ENCODE measurements at regions not wholly inside any gene's neighbourhood (a gene's known extent, or its start where the extent isn't known, plus 50 kb on each side); places are given as distances from the start of the nearest gene placed in this dataset.

DNA sequence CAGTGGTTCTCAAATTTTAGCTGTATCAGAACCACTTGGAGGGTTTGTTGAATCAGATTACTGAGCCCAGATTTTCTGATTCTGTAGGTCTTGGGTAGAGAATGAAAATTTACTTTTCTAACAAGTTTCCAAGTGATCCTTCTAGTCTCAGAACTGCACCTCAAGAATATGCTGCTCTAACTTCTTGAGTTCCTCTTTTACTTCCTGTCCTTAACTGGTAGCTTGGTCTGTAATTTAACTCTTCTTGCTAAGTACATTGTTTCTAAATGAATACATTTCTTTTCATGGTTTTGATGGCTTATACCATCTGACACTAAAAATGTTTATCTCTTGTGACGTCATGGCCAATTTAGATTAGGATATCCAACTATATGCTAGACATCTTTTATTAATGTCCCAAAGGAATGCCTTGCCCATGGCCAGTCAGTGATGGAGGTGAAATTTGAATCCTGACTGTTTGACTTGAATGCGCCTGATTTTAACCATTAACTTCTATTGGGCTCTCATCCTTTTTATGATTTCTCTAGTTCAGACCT, 262.6 kb upstream of the NAALADL2 start:
- TF ChIP-seq, protein P1, sequence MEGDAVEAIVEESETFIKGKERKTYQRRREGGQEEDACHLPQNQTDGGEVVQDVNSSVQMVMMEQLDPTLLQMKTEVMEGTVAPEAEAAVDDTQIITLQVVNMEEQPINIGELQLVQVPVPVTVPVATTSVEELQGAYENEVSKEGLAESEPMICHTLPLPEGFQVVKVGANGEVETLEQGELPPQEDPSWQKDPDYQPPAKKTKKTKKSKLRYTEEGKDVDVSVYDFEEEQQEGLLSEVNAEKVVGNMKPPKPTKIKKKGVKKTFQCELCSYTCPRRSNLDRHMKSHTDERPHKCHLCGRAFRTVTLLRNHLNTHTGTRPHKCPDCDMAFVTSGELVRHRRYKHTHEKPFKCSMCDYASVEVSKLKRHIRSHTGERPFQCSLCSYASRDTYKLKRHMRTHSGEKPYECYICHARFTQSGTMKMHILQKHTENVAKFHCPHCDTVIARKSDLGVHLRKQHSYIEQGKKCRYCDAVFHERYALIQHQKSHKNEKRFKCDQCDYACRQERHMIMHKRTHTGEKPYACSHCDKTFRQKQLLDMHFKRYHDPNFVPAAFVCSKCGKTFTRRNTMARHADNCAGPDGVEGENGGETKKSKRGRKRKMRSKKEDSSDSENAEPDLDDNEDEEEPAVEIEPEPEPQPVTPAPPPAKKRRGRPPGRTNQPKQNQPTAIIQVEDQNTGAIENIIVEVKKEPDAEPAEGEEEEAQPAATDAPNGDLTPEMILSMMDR (tag by site-specific recombination; IDR thresholded peaks at IDR 0.05) = no peak
- TF ChIP-seq, protein P2, sequence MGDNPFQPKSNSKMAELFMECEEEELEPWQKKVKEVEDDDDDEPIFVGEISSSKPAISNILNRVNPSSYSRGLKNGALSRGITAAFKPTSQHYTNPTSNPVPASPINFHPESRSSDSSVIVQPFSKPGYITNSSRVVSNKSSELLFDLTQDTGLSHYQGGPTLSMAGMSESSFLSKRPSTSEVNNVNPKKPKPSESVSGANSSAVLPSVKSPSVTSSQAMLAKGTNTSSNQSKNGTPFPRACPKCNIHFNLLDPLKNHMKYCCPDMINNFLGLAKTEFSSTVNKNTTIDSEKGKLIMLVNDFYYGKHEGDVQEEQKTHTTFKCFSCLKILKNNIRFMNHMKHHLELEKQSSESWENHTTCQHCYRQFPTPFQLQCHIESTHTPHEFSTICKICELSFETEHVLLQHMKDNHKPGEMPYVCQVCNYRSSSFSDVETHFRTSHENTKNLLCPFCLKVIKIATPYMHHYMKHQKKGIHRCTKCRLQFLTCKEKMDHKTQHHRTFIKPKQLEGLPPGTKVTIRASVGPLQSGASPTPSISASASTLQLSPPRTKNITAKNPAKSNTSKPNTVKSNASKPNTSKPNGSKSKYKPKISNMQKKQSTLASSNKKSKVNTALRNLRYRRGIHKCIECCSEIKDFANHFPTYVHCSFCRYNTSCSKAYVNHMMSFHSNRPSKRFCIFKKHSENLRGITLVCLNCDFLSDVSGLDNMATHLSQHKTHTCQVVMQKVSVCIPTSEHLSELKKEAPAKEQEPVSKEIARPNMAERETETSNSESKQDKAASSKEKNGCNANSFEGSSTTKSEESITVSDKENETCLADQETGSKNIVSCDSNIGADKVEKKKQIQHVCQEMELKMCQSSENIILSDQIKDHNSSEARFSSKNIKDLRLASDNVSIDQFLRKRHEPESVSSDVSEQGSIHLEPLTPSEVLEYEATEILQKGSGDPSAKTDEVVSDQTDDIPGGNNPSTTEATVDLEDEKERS (tag by site-specific recombination; IDR thresholded peaks at IDR 0.05) = no peak
- TF ChIP-seq ZNF549 (tag by site-specific recombination; IDR thresholded peaks at IDR 0.05) (no peak), ZNF10 (tag by site-specific recombination; IDR thresholded peaks at IDR 0.05) (no peak), ZNF2 (tag by site-specific recombination; IDR thresholded peaks at IDR 0.05) (no peak), KLF1 (tag by site-specific recombination; IDR thresholded peaks at IDR 0.05) (no peak), GLI4 (tag by site-specific recombination; IDR thresholded peaks at IDR 0.05) (no peak), ZNF747 (tag by site-specific recombination; IDR thresholded peaks at IDR 0.05) (no peak), SP2 (tag by site-specific recombination; IDR thresholded peaks at IDR 0.05) (no peak), ZNF654 (tag by site-specific recombination; IDR thresholded peaks at IDR 0.05; ENCODE audit: low read depth) (no peak)
- TF ChIP-seq, protein P3, sequence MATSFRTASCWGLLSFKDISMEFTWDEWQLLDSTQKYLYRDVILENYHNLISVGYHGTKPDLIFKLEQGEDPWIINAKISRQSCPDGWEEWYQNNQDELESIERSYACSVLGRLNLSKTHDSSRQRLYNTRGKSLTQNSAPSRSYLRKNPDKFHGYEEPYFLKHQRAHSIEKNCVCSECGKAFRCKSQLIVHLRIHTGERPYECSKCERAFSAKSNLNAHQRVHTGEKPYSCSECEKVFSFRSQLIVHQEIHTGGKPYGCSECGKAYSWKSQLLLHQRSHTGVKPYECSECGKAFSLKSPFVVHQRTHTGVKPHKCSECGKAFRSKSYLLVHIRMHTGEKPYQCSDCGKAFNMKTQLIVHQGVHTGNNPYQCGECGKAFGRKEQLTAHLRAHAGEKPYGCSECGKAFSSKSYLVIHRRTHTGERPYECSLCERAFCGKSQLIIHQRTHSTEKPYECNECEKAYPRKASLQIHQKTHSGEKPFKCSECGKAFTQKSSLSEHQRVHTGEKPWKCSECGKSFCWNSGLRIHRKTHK (tag by site-specific recombination; IDR thresholded peaks at IDR 0.05) = no peak
- TF ChIP-seq, protein P4, sequence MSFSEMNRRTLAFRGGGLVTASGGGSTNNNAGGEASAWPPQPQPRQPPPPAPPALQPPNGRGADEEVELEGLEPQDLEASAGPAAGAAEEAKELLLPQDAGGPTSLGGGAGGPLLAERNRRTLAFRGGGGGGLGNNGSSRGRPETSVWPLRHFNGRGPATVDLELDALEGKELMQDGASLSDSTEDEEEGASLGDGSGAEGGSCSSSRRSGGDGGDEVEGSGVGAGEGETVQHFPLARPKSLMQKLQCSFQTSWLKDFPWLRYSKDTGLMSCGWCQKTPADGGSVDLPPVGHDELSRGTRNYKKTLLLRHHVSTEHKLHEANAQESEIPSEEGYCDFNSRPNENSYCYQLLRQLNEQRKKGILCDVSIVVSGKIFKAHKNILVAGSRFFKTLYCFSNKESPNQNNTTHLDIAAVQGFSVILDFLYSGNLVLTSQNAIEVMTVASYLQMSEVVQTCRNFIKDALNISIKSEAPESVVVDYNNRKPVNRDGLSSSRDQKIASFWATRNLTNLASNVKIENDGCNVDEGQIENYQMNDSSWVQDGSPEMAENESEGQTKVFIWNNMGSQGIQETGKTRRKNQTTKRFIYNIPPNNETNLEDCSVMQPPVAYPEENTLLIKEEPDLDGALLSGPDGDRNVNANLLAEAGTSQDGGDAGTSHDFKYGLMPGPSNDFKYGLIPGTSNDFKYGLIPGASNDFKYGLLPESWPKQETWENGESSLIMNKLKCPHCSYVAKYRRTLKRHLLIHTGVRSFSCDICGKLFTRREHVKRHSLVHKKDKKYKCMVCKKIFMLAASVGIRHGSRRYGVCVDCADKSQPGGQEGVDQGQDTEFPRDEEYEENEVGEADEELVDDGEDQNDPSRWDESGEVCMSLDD (tag by site-specific recombination; IDR thresholded peaks at IDR 0.05) = no peak
- TF ChIP-seq, protein P5, sequence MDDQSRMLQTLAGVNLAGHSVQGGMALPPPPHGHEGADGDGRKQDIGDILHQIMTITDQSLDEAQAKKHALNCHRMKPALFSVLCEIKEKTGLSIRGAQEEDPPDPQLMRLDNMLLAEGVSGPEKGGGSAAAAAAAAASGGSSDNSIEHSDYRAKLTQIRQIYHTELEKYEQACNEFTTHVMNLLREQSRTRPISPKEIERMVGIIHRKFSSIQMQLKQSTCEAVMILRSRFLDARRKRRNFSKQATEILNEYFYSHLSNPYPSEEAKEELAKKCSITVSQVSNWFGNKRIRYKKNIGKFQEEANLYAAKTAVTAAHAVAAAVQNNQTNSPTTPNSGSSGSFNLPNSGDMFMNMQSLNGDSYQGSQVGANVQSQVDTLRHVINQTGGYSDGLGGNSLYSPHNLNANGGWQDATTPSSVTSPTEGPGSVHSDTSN (CRISPR knock-in tag; IDR thresholded peaks at IDR 0.05) = no peak

Data from HEK293 (cell line).